Stimulated activated memory B cell treated with anti-CD40 and anti-IgM and Interleukin-4, amounts not matched to agents 10 μg/mL and 1 μg/mL and 100 μg/mL, for 72 hours (primary cell): ENCODE measurements at regions not wholly inside any gene's neighbourhood (a gene's known extent, or its start where the extent isn't known, plus 50 kb on each side); places are given as distances from the start of the nearest gene placed in this dataset.
"Not testable (repeated sequence)": the region's sequence is repeated elsewhere in the genome, so short reads cannot be mapped to it uniquely, and the experiment has no call there.

Experiments
- ATAC-seq: fragments of 150-1000 bp; cut with Tn5 transposase; 2 replicates; pipeline ENCODE4 v1.10.0; 2021
- H3K27ac Mint-ChIP-seq: one replicate; pipeline ENCODE4 v1.8.0; 2022; ENCODE audit warnings: mild to moderate bottlenecking, mixed read lengths
- H3K27me3 Mint-ChIP-seq: one replicate; pipeline ENCODE4 v1.8.0; 2022; ENCODE audit warnings: mixed read lengths
- H3K36me3 Mint-ChIP-seq: one replicate; pipeline ENCODE4 v1.8.0; 2022; ENCODE audit warnings: mixed read lengths
- H3K4me1 Mint-ChIP-seq: one replicate; pipeline ENCODE4 v1.8.0; 2022; ENCODE audit warnings: mixed read lengths
- H3K4me3 Mint-ChIP-seq: one replicate; pipeline ENCODE4 v1.8.0; 2022; ENCODE audit warnings: mild to moderate bottlenecking, moderate library complexity, mixed read lengths
- H3K9me3 Mint-ChIP-seq: one replicate; pipeline ENCODE4 v1.8.0; 2022; ENCODE audit warnings: mixed read lengths

DNA sequence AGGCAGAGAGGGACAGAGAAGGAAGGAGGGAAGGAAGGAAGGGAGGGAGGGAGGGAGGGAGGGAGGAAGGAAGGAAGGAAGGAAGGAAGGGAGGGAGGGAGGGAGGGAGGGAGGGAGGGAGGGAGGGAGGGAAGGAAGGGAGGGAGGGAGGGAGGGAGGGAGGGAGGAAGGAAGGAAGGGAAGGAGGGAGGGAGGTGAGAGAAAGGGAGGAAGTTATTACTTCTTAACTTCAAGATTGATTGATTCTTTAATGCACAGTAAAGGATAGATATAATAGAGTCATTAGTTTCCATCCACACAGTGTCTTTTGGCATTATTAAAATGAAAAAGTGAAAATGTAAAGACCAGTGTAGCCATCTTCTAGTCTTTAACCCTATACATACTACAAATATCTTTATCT lies 682.9 kb downstream of the ZEB2 start:
- H3K9me3 Mint-ChIP-seq, ATAC-seq, H3K27ac Mint-ChIP-seq, H3K36me3 Mint-ChIP-seq, H3K4me3 Mint-ChIP-seq, H3K27me3 Mint-ChIP-seq, H3K4me1 Mint-ChIP-seq: not testable (repeated sequence)

DNA sequence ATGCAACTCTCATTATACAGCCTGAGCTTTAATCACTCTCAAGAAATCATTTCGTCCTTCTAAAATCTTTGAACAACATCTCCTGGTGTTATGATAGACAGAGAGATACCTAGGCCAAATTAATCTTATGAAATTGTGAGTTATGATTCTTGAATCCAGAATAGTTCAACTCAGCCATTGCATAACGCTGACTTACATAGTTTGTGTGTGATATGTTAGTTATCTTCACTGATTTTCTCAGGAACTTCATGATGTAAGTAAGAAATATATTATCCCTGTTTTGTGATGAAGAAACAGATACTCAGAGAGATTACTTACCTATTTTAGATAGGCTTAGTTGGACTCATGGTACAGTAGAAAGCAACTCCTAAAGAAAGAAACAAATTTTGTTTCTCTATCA lies 684.4 kb downstream of the ZEB2 start:
- no peak overlapping the region for H3K4me3 Mint-ChIP-seq
- no peaks in the 10 kb centered on the region for H3K27me3 Mint-ChIP-seq
- H3K36me3 Mint-ChIP-seq, result no peaks in the 10 kb centered on the region
- no peak for ATAC-seq
- H3K9me3 Mint-ChIP-seq, result peaks cover 3% of the 10 kb centered on the region
- no peaks in the 10 kb centered on the region for H3K4me1 Mint-ChIP-seq
- no peak overlapping the region for H3K27ac Mint-ChIP-seq

DNA sequence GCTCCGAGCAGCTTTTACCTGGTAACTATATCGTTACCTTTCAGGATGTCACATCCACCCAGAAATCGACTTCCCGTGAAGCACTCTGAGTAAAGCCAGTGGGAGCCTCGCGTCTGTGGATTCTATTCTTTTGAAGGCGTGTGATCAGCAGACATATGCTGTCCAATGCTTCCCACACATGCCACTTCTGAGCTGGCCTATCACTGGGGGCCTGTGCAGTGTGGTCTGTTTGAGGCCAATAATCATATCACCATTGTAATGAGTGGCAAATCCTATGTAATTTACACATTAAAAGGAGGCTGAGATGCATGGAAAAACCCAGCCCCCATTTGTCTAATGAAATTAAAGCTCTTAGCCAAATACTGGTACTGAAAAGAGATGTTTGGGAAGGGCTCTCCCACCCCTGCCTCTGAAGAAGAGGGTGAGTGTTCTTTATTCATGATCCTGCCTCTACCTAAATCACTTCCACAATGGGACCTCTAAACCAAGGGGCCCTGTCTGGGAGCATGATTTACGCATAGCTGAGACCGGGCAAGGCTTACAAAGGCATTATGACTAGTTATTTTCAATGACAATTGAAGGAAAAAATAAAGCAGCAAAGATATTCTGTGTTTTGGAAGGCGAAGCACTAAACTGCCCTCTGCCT lies 686.8 kb downstream of the ZEB2 start:
- no peak for ATAC-seq
- H3K9me3 Mint-ChIP-seq, result peaks cover 3% of the 10 kb centered on the region
- no peaks in the 10 kb centered on the region for H3K27me3 Mint-ChIP-seq
- no peak overlapping the region for H3K4me3 Mint-ChIP-seq
- H3K36me3 Mint-ChIP-seq, result no peaks in the 10 kb centered on the region
- H3K27ac Mint-ChIP-seq, result no peak overlapping the region
- no peaks in the 10 kb centered on the region for H3K4me1 Mint-ChIP-seq

DNA sequence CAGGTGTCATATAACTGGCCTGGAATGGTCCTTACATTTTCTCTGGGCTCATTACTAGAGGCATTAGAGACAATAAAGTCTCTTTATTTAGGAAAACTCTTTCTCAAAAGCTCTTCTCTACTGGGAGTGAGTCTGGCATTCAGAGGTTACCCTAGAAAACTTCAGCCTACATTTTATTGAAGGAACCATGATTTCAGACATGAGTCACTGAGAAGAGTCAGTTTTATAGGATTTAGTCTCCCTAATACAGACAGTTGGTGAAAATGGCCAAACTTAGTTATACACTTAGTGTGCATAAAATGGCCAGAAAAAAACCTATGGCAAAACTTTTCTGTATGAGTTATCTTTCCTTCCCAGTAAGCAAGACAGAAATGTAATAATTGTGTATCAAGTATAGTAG lies 689.4 kb downstream of the ZEB2 start:
- Mint-ChIP-seq H3K27me3 (no peaks in the 10 kb centered on the region), H3K36me3 (no peaks in the 10 kb centered on the region), H3K27ac (no peak overlapping the region), H3K4me1 (no peaks in the 10 kb centered on the region), H3K4me3 (no peak overlapping the region), H3K9me3 (no peaks in the 10 kb centered on the region)
- no peak for ATAC-seq

DNA sequence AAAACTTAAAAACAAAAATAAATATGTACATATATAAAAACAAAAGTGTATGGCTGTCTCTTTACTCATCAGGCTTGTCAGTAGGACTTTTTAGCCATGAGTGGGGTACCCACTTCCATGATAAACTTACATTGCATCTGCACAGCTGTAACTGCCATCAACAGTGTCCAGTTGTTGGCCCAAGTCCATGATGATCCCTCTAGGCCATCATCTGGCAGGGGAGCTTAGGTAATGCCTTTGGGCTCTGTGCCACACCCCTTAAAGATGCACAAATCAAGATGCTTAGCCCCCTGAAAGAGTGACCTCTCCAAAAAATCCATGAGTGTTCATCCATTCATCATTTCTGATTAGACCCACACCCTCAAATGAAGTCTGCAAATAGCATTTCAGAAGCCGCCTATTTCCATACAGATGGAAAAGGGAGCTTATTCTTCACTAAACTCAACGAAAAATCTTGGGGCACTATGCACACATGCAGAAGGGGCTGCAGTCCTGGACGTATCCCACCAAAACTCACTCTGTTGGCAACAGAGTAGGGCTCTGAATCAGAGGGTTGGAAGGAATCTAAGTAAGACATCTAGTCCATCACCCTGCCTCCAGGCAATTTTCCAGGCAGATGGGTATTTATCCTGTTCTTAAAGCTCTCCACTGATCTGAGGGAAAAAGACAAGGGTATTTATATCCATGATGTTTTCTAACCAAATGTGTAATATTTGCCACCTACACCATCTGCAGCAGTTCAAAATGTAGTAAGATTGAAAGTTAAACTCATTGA lies 691.0 kb downstream of the ZEB2 start:
- no peaks in the 10 kb centered on the region for H3K27me3 Mint-ChIP-seq
- H3K27ac Mint-ChIP-seq, result no peak overlapping the region
- no peaks in the 10 kb centered on the region for H3K4me1 Mint-ChIP-seq
- no peaks in the 10 kb centered on the region for H3K9me3 Mint-ChIP-seq
- ATAC-seq, result no peak
- H3K4me3 Mint-ChIP-seq, result no peak overlapping the region
- H3K36me3 Mint-ChIP-seq, result no peaks in the 10 kb centered on the region

DNA sequence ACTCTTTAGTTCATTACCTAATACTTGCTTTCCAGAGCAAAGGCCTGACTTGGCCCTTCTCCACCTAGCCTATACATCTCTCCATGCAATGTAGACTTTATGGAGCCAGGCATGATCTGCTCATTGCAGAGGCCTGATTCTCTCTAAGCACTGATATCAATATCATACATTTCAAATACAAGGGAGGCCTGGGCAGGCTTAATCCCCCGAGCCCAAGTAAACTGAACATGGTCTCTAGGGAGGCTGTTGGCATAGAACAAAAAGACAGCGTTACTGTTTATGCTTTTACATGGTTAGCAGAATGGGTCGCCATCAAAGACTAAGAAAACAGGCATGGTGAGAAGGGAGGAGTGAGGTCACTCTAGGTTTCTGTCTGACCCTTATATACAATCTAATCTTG lies 695.1 kb downstream of the ZEB2 start:
- no peak overlapping the region for H3K4me3 Mint-ChIP-seq
- no peaks in the 10 kb centered on the region for H3K27me3 Mint-ChIP-seq
- no peak for ATAC-seq
- H3K4me1 Mint-ChIP-seq, result peaks cover 4% of the 10 kb centered on the region
- H3K9me3 Mint-ChIP-seq, result no peaks in the 10 kb centered on the region
- no peak overlapping the region for H3K27ac Mint-ChIP-seq
- no peaks in the 10 kb centered on the region for H3K36me3 Mint-ChIP-seq

DNA sequence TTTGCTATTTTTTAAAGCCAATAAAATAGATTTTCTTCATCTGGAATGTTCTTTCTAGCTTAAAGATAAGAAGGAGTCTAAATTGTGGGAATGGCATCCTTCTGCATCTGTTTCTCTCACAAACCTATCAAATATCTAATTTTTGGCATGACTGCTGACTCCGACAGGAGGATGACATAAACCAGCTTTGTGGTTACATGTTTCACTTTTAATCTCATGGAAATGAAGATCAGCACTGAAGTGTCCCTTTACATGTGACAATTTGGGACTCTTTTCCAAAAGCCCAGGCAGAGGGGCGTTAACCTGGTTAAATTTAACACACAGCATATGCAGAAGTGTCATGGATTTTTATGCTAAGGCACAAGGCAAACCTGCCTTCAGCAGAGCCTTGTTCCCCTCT lies 694.7 kb downstream of the ARHGAP15 start:
- Mint-ChIP-seq H3K27ac (no peak overlapping the region), H3K9me3 (no peaks in the 10 kb centered on the region), H3K4me1 (peaks cover 11% of the 10 kb centered on the region), H3K27me3 (no peaks in the 10 kb centered on the region), H3K36me3 (no peaks in the 10 kb centered on the region), H3K4me3 (no peak overlapping the region)
- ATAC-seq, result no peak

DNA sequence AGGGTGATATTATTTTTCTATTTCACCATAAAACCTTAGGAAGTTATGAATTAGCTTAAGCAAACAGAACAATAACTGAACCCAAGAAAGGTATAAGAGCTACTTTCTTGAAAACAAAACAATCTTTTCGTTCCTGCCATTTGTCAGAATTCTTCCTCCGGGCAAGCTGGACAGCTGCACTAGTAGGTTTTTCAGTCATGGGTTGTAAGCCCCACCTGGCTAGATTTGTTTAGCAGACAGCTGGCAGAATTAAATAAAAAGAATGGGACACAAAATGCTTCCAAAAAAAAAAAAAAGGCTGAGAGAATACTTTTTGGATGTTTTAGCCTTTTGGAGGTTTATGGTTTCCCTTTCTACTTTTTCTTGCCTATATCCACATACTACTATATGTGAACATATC lies 694.1 kb downstream of the ARHGAP15 start:
- Mint-ChIP-seq H3K36me3 (no peaks in the 10 kb centered on the region), H3K4me3 (no peak overlapping the region), H3K27ac (no peak overlapping the region), H3K27me3 (no peaks in the 10 kb centered on the region), H3K4me1 (peaks cover 11% of the 10 kb centered on the region), H3K9me3 (no peaks in the 10 kb centered on the region)
- no peak for ATAC-seq

DNA sequence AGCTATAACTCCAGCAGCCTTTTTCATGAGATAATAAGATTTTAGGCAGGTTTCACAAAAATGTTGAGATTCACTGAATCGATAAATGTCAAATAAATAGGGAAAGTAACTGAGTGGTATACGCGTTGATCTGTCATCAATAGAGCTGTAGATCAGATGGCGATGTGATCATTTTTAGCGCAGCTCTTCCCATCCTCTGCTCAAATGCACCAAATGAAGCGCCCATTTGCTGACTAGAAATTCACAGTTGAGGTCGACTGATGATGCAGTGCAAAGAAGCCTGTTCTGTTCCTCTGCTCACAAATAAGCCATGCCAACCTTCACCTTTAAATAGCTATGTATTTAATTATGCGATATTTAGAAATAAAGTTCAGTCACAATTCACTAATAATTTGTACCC lies 693.5 kb downstream of the ARHGAP15 start:
- Mint-ChIP-seq H3K4me1 (peaks cover 11% of the 10 kb centered on the region), H3K9me3 (no peaks in the 10 kb centered on the region), H3K36me3 (no peaks in the 10 kb centered on the region), H3K4me3 (no peak overlapping the region), H3K27me3 (no peaks in the 10 kb centered on the region), H3K27ac (no peak overlapping the region)
- no peak for ATAC-seq

DNA sequence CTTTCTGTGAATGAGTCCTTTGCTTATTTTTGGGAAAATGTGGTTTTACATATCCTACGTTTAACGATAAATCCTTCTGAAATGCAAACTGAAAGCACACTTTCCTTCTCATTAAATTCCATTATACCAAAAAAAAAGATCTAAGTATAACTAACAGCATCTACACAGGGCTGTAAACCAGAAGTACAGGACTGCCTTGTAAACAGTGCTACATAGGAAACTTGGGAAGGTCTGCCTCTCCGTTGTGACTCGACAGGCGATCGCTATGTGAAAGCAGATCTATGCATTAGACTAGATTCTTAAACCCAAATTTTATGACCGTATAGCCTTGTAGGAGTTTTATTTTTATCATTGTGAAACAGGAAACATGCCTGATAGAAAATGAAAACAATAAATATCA lies 690.5 kb downstream of the ARHGAP15 start:
- no peak for ATAC-seq
- Mint-ChIP-seq H3K4me3 (no peak overlapping the region), H3K27ac (no peak overlapping the region), H3K4me1 (peaks cover 13% of the 10 kb centered on the region), H3K27me3 (no peaks in the 10 kb centered on the region), H3K9me3 (peaks cover under 1% of the 10 kb centered on the region), H3K36me3 (no peaks in the 10 kb centered on the region)

DNA sequence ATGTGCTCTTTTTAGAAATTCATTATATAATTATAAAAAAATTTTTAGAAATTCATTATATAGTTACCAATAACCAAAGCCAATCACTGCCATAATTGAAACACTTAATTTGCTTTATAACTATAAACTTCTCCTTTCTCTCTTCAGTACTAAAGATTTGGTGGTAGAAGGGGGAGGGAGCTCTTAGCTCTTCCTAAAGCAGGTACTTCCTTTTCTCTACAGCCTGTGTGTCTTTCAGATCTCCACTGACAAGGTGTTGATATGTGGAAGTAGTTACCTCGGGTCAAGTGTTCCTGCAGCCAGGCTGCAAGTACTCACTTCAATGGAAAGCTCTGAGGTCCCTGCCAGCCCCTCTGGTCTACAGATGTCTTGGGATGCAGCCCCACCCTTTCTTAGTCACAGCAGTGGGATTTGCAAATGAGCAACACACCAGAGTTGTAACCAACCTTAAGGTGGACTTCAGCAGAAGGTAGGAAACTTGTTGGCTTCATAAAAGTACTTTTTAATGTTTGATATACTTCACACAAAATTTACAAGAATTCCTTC lies 690.0 kb downstream of the ARHGAP15 start:
- no peaks in the 10 kb centered on the region for H3K36me3 Mint-ChIP-seq
- H3K27me3 Mint-ChIP-seq, result no peaks in the 10 kb centered on the region
- peaks cover 4% of the 10 kb centered on the region for H3K9me3 Mint-ChIP-seq
- H3K4me3 Mint-ChIP-seq, result no peak overlapping the region
- peaks cover 18% of the 10 kb centered on the region for H3K4me1 Mint-ChIP-seq
- no peak overlapping the region for H3K27ac Mint-ChIP-seq
- ATAC-seq, result peak; percentile 51
